Mucosa of descending colon (tissue), 3 donors: ENCODE measurements at regions not wholly inside any gene's neighbourhood (a gene's known extent, or its start where the extent isn't known, plus 50 kb on each side); places are given as distances from the start of the nearest gene placed in this dataset.

ENCODE experiments used
- ATAC-seq: fragments of 200-7000 bp; cut with Tn5 transposase; one replicate; pipeline ENCODE4 v1.9.1; 2020; ENCODE audit warnings: mild to moderate bottlenecking, moderate library complexity
- DNase-seq, 3 donors: peaks; one replicate each; pipeline ENCODE4 v3.0.0-alpha.2; 2020
- H3K36me3 ChIP-seq: fragments of 200-600 bp; one replicate; pipeline ENCODE4 v1.8.0; 2021; ENCODE audit warnings: low read depth, mild to moderate bottlenecking
- H3K4me1 ChIP-seq: fragments of 200-600 bp; one replicate; pipeline ENCODE4 v1.8.0; 2021; ENCODE audit warnings: low read depth, mild to moderate bottlenecking
- H3K4me3 ChIP-seq: fragments of 200-600 bp; one replicate; pipeline ENCODE4 v1.8.0; 2021; ENCODE audit warnings: mild to moderate bottlenecking
- H3K9me3 ChIP-seq: fragments of 200-600 bp; one replicate; pipeline ENCODE4 v1.8.0; 2021; ENCODE audit warnings: mild to moderate bottlenecking
- intact Hi-C, 2 donors: fragments of 100-400 bp; cut with DNase I in 1 of 2; cut with micrococcal nuclease in 1 of 2; formaldehyde crosslinking; loops; one replicate each; pipeline versions ENCODE4 v1.11.0 to v1.11.1; 2022; cut with DNase I, micrococcal nuclease
- TF ChIP-seq, protein P1 (sequence below): fragments of 200-600 bp; IDR thresholded peaks from one replicate; pipeline ENCODE4 v1.8.0; 2022; ENCODE audit warnings: antibody characterized with exemption, mild to moderate bottlenecking
- donor health status: DM: no; HTN: no; CAD: no; lungs with moderate emphysema.
- donor health status: DM: no; HTN: no; CAD: no.
- donor health status: DM: no; HTN: yes; CAD: no.

GRCh38 chr6:4482461-4482860 is 293.7 kb upstream of the CDYL start:
- Histone ChIP-seq H3K4me3 (no peak overlapping the region), H3K4me1 (no peaks in the 10 kb centered on the region), H3K36me3 (no peaks in the 10 kb centered on the region), H3K9me3 (no peaks in the 10 kb centered on the region)
- TF ChIP-seq, protein P1, sequence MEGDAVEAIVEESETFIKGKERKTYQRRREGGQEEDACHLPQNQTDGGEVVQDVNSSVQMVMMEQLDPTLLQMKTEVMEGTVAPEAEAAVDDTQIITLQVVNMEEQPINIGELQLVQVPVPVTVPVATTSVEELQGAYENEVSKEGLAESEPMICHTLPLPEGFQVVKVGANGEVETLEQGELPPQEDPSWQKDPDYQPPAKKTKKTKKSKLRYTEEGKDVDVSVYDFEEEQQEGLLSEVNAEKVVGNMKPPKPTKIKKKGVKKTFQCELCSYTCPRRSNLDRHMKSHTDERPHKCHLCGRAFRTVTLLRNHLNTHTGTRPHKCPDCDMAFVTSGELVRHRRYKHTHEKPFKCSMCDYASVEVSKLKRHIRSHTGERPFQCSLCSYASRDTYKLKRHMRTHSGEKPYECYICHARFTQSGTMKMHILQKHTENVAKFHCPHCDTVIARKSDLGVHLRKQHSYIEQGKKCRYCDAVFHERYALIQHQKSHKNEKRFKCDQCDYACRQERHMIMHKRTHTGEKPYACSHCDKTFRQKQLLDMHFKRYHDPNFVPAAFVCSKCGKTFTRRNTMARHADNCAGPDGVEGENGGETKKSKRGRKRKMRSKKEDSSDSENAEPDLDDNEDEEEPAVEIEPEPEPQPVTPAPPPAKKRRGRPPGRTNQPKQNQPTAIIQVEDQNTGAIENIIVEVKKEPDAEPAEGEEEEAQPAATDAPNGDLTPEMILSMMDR = no peak
- intact Hi-C loops = no loop called here
- DNase-seq (no peak), ATAC-seq (no peak)

- ATAC-seq (no peak), DNase-seq (no peak)
- H3K4me3 ChIP-seq = no peak overlapping the region
- H3K9me3 ChIP-seq = no peaks in the 10 kb centered on the region
- TF ChIP-seq, protein P1 = no peak
- intact Hi-C loops = no loop called here
- no peaks in the 10 kb centered on the region for H3K36me3 ChIP-seq
- no peaks in the 10 kb centered on the region for H3K4me1 ChIP-seq
Measured at GRCh38 chr6:4480788-4481735, 295.1 kb upstream of the CDYL start.

DNA sequence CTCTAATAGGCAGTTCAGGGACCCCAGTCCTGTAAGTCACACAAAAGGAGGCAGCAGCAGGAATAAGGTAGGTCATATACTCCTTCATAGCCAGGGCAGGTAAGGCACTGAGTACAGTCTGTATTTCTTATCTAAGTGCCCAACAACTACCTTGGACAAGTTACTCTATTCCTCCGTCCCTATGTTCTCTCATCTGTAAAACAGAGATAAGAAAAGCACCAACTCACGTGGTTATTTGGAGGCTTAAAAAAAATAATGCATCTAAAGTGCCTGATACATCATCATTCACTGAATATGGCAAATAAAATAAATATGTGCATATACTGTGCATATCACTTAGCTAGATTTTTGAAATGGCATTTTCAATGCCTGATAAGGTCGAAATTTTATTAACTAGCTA is 298.1 kb upstream of the CDYL start:
- TF ChIP-seq, protein P1 = no peak
- intact Hi-C loops = no loop called here

GRCh38 chr6:4474810-4475209 is 301.4 kb upstream of the CDYL start:
- TF ChIP-seq, protein P1 = no peak
- Histone ChIP-seq H3K9me3 (peaks cover 9% of the 10 kb centered on the region), H3K36me3 (no peaks in the 10 kb centered on the region), H3K4me1 (no peaks in the 10 kb centered on the region), H3K4me3 (no peak overlapping the region)
- no peak for DNase-seq
- intact Hi-C loops = no loop called here
- ATAC-seq = no peak

More for the DNA sequence above, 298.1 kb upstream of the CDYL start:
- H3K4me3 ChIP-seq = no peak overlapping the region
- H3K4me1 ChIP-seq = no peaks in the 10 kb centered on the region
- H3K9me3 ChIP-seq = no peaks in the 10 kb centered on the region
- DNase-seq (no peak), ATAC-seq (no peak)
- no peaks in the 10 kb centered on the region for H3K36me3 ChIP-seq

DNA sequence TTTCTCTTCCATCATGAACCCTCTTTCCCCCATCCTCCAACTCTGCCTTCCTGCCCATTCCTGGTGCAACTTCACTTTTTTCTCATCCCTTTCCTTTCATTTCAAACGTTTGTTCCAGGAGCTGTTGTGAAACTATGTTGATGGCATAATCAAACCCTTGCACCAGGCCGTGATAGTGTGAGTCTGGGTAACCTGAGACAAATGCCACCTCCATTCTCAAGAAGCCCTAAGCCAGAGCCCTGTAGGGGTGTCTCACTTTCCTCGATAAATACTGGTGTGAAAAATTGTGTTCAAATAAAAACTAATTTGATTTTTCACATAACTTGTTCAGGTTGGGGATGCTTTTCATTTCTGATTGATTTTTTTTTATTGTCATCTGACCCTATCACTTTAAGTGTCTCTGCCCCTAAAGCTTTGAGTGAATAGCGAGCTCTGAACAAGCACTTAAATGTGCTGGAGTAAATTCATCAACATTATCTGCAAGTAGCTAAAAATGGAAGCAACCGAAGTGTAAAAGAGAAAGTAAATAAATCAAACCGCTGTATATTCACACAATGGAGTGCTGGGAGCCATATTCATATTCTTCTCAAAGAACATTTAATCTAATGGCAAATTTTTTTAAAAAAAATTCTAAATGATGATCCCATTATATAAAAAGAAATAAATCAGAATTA is 303.1 kb upstream of the CDYL start:
- H3K4me3 ChIP-seq = no peak overlapping the region
- intact Hi-C loops = no loop called here
- TF ChIP-seq, protein P1 = no peak
- H3K4me1 ChIP-seq = no peaks in the 10 kb centered on the region
- no peak for DNase-seq
- ATAC-seq = no peak
- H3K36me3 ChIP-seq = no peaks in the 10 kb centered on the region
- H3K9me3 ChIP-seq = peaks cover 9% of the 10 kb centered on the region
